GM21515 (cell line): ENCODE measurements at regions not wholly inside any gene's neighbourhood (a gene's known extent, or its start where the extent isn't known, plus 50 kb on each side); places are given as distances from the start of the nearest gene placed in this dataset.

ENCODE experiments used
- ATAC-seq: cut with Tn5 transposase; IDR thresholded peaks from one replicate; pipeline ENCODE4 v1.9.1; 2021; ENCODE audit not compliant: unreplicated experiment

- ATAC-seq: no peak
Measured at GRCh38 chr22:48960980-48961660, 866.6 kb downstream of the BRD1 start.

DNA sequence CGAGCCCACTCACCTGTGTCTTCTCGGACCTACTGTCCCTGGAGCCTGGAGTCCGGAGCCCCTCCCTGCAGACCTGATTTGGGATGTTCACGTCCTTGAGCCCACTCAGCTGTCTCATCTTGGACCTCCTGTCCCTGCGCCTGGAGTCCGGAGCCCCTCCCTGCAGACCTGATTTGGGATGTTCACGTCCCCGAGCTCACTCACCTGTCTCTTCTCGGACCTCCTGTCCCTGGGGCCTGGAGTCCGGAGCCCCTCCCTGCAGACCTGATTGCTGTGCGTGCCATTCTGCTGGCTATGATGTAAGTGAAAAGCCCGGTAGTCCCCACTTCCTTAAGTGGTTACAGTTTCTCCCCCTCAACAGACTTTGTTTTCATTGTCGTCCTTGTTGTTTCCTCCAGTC lies 867.1 kb downstream of the BRD1 start:
- no peak for ATAC-seq

GRCh38 chr22:48959496-48959895 lies 868.2 kb downstream of the BRD1 start:
- no peak for ATAC-seq

DNA sequence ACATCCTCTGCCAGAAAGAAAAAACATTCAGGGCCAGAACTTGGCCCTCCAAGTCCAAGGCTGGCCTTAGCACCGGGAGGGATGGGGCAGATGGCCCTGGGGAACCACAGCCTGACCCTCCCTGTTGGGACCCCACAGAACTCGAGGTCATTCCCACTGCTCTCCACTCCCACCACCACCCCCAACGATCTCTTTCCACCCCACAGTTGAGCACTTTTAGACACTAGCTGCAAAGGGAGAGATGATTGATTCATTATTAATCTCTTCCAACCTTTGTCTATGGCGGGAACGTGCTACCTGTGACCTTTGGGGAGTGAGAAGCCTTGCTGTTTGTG lies 869.7 kb downstream of the BRD1 start:
- ATAC-seq: no peak

- ATAC-seq: no peak
Measured at GRCh38 chr22:48957311-48957986, 870.2 kb downstream of the BRD1 start.

- no peak for ATAC-seq
Measured at GRCh38 chr22:48955351-48956311, 872.0 kb downstream of the BRD1 start.

DNA sequence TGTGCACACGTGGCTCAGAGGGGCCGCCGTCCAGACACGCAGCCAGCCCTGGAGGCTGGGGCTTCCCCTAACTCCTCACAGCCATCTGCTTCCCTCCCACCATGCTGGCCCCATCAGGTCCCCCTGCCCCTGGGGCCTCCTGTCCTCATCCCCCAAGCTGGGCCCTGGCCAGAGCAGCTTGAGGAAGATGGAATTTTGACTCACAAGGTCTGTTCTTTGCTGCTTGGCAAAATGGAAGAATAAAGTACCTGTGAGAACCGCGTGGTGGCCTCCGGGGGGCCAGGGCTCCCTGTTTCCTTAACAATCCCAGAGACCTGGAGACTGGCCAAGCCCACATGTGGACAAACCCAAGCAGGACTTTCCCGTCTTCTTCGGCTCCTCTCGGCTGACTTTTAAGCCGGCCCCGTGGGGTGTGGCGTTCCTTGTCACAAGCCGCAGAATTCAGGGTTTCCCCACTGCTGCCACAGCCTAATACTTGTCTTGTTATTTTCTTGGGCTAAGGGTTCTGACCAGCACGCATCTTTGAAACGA lies 872.8 kb downstream of the BRD1 start:
- ATAC-seq: no peak

- ATAC-seq: no peak
Measured at GRCh38 chr22:48953830-48954229, 873.8 kb downstream of the BRD1 start.

- ATAC-seq: no peak
Measured at GRCh38 chr22:48953103-48953720, 874.5 kb downstream of the BRD1 start.

GRCh38 chr22:48952256-48953102 lies 875.2 kb downstream of the BRD1 start:
- no peak for ATAC-seq

GRCh38 chr22:48951836-48952235 lies 875.8 kb downstream of the BRD1 start:
- no peak for ATAC-seq

- no peak for ATAC-seq
Measured at GRCh38 chr22:48950151-48950915, 877.3 kb downstream of the BRD1 start.

- ATAC-seq: no peak
Measured at GRCh38 chr22:48949375-48950149, 878.1 kb downstream of the BRD1 start.

GRCh38 chr22:48948575-48949170 lies 879.0 kb downstream of the BRD1 start:
- no peak for ATAC-seq

DNA sequence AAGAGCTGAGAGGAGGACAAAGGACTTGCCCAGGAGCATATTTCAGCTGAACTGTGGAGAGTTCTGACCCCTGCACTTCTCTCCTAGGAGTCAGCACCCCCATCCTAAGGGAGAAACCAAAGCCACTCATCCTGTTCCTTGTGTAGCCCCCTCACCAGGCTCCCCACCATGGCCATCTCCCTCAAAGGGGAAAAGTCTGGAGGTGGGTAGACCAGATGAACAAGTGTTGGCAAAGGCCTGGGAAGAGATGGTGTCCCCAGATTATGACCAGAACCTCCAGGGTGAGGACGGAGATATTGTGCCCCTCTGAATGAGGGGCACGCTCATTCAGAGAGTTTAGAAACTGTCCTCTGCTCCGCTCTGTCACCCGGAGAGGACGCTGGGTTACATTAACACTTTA lies 880.0 kb downstream of the BRD1 start:
- no peak for ATAC-seq

DNA sequence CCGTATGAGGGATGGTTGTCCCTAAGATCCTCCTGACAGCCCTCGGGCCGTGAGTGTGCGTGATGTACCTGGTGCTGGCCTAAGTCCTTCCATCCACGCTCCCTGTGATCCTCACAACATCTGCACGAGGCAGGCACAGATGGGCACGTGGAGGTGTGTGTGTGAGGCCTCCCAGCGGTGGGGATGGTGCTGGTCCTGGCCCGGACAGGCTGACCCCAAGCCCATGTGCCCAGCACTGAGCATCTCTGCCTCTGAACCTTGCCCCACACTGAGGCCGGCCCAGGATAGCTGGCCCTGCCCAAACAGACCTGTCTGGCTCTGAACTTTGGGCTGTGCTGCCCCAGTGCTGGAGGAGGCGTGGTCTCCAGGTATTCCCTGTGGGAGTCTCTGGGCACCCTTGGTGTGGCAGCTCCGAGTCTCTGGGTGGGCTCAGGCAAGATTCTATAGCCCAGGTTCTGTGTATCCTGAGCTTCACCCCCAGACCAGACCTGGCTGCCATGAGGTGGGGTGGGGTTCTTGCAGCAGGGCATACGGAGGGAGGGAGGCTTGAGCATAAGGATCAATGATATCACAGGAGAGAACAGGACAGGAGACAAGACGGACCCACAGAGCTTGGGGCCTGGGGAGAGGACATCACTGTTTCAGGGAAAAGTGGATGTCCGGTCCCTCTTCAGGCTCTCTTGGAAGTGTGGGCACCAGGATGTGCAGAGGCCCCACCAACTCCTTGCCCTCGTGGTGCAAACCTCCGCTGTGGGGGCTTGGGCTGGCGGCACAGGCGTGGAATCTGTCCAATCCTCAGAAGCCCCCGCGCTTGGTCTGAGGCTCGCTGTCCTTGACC lies 881.8 kb downstream of the BRD1 start:
- no peak for ATAC-seq
